ENCODE measurements at regions not wholly inside any gene's neighbourhood (a gene's known extent, or its start where the extent isn't known, plus 50 kb on each side); places are given as distances from the start of the nearest gene placed in this dataset.
"Not testable (repeated sequence)": the region's sequence is repeated elsewhere in the genome, so short reads cannot be mapped to it uniquely, and the experiment has no call there.

- not testable (repeated sequence) for TF ChIP-seq CTCF (IDR thresholded peaks at IDR 0.05; ENCODE audit: low read depth, low read length); POLR2A (IDR thresholded peaks at IDR 0.05; ENCODE audit: extremely low read depth, insufficient read length)
Measured at GRCh38 chrX:96486687-96487086, 198.0 kb upstream of the DIAPH2 start.
